Astrocyte of the spinal cord (primary cell): ENCODE measurements at regions not wholly inside any gene's neighbourhood (a gene's known extent, or its start where the extent isn't known, plus 50 kb on each side); places are given as distances from the start of the nearest gene placed in this dataset.

Experiments used
- DNase-seq: peaks from one replicate; pipeline ENCODE4 v3.0.0; 2011; ENCODE audit warnings: low read depth, low spot score
- H3K4me3 ChIP-seq: 2 replicates; pipeline ENCODE4 v1.5.1; 2011; ENCODE audit warnings: low read depth, mild to moderate bottlenecking, low read length, moderate library complexity
- in situ Hi-C: cut with HindIII; loops from 2 replicates; pipeline ENCODE4 v1.10.0; 2017; ENCODE audit warnings: low sequenced_read_pairs
- TF ChIP-seq, protein P1 (sequence below): IDR thresholded peaks from 2 replicates; pipeline ENCODE4 v1.5.1; 2012; ENCODE audit warnings: low read depth, mild to moderate bottlenecking, low read length, inconsistent platforms

DNA sequence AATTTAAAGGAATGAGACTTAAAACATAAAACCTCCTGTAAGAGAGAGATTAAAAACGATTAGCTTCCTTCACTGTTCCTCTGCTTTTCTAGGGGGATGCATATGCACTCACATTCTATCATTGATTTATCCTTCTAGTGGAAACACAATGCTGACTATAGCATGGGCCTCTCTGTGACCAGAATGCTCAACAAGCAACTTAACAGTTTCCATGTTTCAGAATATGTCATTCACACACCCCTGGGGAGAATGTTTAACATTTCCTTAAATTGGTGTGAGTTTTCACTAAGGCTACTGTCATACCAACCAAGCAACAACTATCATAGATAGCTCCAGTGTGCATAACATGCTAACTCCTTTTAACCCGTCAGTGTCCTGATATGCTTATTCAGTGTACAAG, 337.9 kb upstream of the GRM7 start:
- no peak overlapping the region for H3K4me3 ChIP-seq
- DNase-seq, result no peak
- in situ Hi-C loops, result no loop called here
- TF ChIP-seq, protein P1, sequence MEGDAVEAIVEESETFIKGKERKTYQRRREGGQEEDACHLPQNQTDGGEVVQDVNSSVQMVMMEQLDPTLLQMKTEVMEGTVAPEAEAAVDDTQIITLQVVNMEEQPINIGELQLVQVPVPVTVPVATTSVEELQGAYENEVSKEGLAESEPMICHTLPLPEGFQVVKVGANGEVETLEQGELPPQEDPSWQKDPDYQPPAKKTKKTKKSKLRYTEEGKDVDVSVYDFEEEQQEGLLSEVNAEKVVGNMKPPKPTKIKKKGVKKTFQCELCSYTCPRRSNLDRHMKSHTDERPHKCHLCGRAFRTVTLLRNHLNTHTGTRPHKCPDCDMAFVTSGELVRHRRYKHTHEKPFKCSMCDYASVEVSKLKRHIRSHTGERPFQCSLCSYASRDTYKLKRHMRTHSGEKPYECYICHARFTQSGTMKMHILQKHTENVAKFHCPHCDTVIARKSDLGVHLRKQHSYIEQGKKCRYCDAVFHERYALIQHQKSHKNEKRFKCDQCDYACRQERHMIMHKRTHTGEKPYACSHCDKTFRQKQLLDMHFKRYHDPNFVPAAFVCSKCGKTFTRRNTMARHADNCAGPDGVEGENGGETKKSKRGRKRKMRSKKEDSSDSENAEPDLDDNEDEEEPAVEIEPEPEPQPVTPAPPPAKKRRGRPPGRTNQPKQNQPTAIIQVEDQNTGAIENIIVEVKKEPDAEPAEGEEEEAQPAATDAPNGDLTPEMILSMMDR, result no peak

DNA sequence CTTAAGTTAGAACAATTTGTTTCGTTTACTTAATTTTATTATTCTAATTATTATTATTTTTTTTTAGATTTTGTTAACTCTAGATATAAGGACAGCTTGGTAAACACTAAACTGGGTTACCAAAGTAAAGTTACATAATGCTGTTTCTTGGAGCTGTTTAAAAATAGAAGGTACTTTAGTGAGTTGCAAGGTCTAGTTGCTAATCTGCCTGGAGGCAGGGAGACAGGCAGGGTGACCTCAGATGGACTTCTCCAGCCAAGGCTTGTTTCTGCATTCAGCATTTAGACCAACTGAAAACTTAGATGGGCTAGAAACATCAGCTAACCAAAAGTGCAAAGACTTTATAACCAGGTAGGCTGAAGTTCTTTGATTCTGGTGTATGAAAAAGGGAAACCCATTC, 336.4 kb upstream of the GRM7 start:
- in situ Hi-C loops, result no loop called here
- no peak overlapping the region for H3K4me3 ChIP-seq
- DNase-seq, result no peak
- TF ChIP-seq, protein P1, result no peak

DNA sequence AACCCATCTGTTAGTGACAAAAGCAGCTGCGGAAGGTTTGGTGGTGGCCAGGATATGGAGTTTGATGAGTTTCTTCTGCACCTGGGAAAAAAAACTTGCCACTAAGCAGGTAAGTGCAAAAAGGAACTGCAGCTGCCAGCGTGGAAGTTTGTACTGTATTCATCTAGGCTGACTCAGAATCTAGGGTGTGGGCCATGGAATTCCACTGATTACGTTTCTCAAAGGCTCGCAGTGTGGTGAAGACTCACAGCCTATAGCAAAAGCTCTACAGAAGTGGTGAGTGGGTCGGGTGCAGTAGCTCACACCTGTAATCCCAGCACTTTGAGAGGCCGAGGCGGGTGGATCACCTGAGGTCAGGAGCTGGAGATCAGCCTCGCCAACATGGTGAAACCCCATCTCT, 334.6 kb upstream of the GRM7 start:
- in situ Hi-C loops, result no loop called here

DNA sequence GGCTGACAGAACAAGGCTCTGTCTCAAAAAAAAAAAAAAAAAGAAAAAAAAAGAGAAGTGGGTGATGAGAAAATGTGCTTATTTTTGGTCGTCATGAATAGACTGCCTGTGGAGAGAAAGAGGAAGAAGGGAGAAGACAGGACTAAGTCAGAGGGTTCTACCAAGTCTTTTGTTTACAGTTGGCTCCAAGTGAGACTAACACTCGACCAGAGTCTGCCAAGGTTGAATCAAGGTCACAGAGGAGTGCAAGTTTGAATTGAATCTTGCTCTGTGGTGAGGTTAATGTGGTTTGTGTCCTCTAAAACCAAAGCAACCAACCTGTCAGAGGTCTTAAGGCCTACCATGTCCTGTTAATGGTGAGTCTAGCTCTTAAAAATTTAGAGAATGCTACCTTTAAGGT, 334.1 kb upstream of the GRM7 start:
- DNase-seq, result no peak
- no peak overlapping the region for H3K4me3 ChIP-seq
- in situ Hi-C loops, result no loop called here
- TF ChIP-seq, protein P1, result no peak

More for the DNA sequence above, 334.6 kb upstream of the GRM7 start:
- H3K4me3 ChIP-seq, result no peak overlapping the region
- TF ChIP-seq, protein P1, result no peak
- DNase-seq, result no peak

DNA sequence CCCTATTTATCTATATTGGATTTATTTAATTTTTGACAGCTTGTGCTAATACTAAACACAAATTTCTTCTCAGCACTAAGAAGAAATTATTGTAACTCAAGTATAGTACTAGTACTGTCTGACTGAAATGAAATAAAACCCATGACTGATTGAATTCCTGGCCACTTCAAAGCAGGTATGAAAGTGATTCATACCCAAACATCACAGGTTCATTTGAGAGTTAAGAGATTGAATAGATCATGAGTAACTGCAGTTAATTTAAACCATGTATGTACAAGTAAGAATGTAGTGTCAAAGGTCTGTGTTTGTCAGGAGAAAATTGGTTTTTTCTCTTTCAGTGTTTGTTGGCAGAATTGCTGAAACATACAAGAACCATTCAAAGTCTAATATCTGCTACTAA, 332.0 kb upstream of the GRM7 start:
- no peak for DNase-seq
- in situ Hi-C loops, result no loop called here
- TF ChIP-seq, protein P1, result no peak
- no peak overlapping the region for H3K4me3 ChIP-seq

DNA sequence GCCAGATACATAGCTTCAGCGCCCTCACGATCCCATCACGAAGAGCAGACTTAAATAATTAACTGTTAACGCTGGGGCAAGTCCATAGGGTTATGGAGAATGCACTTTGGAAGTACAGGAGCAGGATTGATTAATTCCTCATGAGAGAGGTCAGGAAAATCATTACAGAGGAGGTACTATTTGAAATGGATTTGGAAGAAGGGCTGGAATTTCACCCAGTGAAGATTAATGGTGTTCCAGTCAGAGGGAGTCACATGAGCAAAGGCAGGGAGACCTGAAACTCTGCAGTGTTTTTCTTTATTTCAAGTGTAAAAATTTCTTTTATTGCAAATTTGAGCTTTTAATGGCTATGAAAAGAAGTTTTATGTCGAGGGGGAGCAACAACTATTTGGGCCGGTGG, 329.8 kb upstream of the GRM7 start:
- no peak for DNase-seq
- no peak overlapping the region for H3K4me3 ChIP-seq
- TF ChIP-seq, protein P1, result no peak
- in situ Hi-C loops, result no loop called here

DNA sequence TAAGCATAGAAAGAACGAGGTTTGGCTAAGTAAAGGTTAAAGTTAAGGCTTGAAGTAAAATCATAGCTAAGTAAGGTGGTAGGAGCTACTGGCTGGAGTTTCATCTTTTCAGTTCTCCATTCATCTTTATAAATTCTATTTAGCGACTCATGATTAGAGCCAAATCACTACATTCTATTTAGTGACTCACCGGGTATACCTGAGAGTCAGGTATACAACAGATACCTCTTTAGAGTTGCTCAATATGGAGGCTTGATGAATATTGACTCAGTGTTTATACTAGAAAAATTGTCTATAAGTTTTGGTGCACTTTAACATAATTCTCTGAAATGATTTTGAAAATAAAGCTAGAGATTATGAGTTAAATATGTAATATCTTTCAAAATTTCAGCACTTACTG, 328.8 kb upstream of the GRM7 start:
- in situ Hi-C loops, result no loop called here
- TF ChIP-seq, protein P1, result no peak
- no peak for DNase-seq
- H3K4me3 ChIP-seq, result no peak overlapping the region
